ENCODE measurements at regions not wholly inside any gene's neighbourhood (a gene's known extent, or its start where the extent isn't known, plus 50 kb on each side); places are given as distances from the start of the nearest gene placed in this dataset.
"Not testable (repeated sequence)": the region's sequence is repeated elsewhere in the genome, so short reads cannot be mapped to it uniquely, and the experiment has no call there.

DNA sequence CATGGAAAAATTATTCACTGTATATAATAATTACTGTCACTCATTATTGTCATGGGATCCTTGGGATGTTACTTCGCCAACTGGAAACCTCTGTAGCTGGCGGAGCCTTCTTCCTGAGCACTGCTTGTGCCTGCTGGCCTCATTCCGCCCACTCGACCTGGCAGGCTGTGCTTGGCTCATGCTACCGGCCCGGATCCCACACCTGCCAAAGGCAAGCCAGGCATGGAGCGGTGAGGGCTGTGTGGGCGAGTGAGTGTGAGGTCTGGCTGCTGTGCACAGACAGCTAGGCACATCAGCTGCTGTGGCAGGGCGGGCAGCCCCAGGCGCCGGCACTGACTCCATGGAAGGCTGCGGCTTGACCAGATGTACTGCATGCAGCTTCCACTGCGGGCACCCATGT lies 78.4 kb downstream of the DISP1 start:
- DNase-seq = no peak
- H3K9me3 ChIP-seq (ENCODE audit: control insufficient read depth, low read depth, low read length) = peaks cover 10% of the 10 kb centered on the region
- no peaks in the 10 kb centered on the region for H3K36me3 ChIP-seq (ENCODE audit: control insufficient read depth, insufficient read depth, low read length)
- H3K27me3 ChIP-seq (ENCODE audit: control insufficient read depth, insufficient read depth, low read length) = no peaks in the 10 kb centered on the region
- WGBS (ENCODE audit: insufficient coverage, low lambda C conversion rate) = no CpG with 5 or more reads among the region's 13 CpGs
- H3K27ac ChIP-seq (ENCODE audit: low read length) = no peak overlapping the region
- no peaks in the 10 kb centered on the region for H3K4me1 ChIP-seq (ENCODE audit: control insufficient read depth, insufficient read depth, low read length)
- H3K4me3 ChIP-seq (ENCODE audit: low read length) = no peak overlapping the region

DNA sequence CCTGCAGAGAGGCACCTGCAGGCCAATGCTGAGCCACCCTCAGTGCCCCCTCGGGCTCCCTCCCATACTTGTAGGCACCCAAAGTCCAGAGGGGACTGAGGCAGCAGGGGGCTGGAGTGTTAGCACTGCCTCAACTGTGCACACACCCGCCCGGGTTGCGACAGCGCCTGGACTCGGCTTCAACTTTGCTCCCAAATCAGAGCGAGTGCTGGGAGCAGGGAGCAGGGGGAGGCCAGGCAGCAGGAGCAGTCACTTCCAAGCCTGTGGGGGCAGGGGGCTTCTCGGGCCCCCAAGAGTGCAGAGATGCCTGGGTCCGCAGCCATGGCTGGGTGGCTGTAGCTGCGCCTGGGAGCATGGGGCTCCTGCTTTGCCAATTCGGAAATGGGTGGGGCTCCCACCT lies 79.5 kb downstream of the DISP1 start:
- H3K27ac ChIP-seq (ENCODE audit: low read length) = no peak overlapping the region
- H3K4me1 ChIP-seq (ENCODE audit: control insufficient read depth, insufficient read depth, low read length) = no peaks in the 10 kb centered on the region
- H3K36me3 ChIP-seq (ENCODE audit: control insufficient read depth, insufficient read depth, low read length) = no peaks in the 10 kb centered on the region
- no peak overlapping the region for H3K4me3 ChIP-seq (ENCODE audit: low read length)
- WGBS (ENCODE audit: insufficient coverage, low lambda C conversion rate) = no CpG with 5 or more reads among the region's 11 CpGs
- H3K9me3 ChIP-seq (ENCODE audit: control insufficient read depth, low read depth, low read length) = peaks cover 10% of the 10 kb centered on the region
- no peak for DNase-seq
- no peaks in the 10 kb centered on the region for H3K27me3 ChIP-seq (ENCODE audit: control insufficient read depth, insufficient read depth, low read length)

DNA sequence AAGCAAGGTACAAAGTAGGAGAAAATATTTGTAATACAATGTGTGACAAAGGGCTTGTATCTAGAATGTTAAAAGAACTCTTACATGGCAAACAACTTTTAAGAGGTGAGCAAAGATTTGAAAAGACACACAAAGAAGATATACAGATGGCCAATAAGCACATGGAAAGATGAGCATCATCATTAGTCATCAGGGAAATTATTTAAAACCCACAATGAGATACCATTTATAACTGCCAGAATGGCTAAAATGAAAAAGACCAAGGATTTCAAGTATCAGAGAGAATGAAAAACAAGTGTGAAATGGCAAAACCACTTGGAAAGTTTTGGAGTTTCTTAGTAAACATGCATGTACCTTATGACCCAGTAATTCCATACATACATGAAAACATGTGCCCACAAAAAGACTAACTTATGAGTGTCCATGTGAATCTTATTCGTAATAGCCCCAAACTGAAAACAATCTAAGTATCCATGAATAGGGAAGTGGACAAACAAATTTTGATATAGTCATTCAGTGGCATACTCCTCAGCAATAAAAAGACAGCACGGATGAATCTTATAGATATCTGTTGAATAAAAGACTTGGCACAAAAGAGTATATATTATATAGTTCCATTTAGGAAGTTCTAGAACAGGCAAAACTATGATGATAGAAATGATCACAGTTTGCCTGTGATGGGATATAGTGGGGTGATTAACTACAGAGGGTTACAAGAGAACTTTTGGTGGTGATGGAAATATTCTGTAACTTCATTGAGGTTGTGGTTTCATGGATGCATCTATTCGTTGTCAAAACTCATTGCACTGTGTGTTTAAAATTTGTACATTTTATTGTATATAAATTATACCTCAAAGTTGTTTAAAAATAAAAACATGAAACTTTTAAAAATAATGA lies 82.0 kb downstream of the DISP1 start:
- DNase-seq = no peak
- H3K4me1 ChIP-seq (ENCODE audit: control insufficient read depth, insufficient read depth, low read length) = no peaks in the 10 kb centered on the region
- no peak overlapping the region for H3K27ac ChIP-seq (ENCODE audit: low read length)
- no peaks in the 10 kb centered on the region for H3K27me3 ChIP-seq (ENCODE audit: control insufficient read depth, insufficient read depth, low read length)
- peaks cover 10% of the 10 kb centered on the region for H3K9me3 ChIP-seq (ENCODE audit: control insufficient read depth, low read depth, low read length)
- no peaks in the 10 kb centered on the region for H3K36me3 ChIP-seq (ENCODE audit: control insufficient read depth, insufficient read depth, low read length)
- no peak overlapping the region for H3K4me3 ChIP-seq (ENCODE audit: low read length)
- 100% methylated on average over 1 of the region's 3 CpGs for WGBS (ENCODE audit: insufficient coverage, low lambda C conversion rate)

DNA sequence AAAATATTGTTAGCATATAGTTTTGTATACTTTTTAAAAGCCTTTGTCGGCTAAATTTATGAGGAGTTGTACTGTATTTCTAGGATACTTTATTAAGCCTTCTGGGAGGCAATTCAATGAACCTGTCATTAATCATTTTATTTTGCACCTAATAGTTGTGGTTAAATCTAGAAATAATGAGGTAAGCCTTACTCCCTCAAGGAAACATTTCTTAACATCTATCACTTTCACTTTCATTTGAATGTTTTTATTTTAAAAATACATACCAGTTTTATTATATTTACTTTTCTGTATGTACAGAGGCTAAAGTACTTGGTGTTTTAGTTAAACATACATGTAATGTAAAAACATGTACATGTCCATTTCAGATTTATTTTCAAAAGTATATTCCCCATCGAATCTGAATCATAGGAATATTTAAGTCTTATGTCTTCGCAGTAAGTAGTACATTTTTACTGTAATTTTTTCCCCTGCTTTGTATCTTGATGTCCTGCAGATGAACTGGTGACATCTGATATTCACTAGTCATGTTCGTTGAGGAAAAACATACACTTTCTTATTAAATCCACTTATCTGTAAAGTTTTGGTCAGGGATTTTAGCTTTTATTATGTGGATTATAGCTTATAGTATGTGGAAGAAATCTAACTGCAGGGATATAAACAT lies 82.8 kb downstream of the DISP1 start:
- WGBS (ENCODE audit: insufficient coverage, low lambda C conversion rate) = 13% methylated on average over 1 of the region's 4 CpGs
- no peaks in the 10 kb centered on the region for H3K27me3 ChIP-seq (ENCODE audit: control insufficient read depth, insufficient read depth, low read length)
- peak in 1 of 2 donors; percentile 24 for DNase-seq
- H3K27ac ChIP-seq (ENCODE audit: low read length) = no peak overlapping the region
- H3K9me3 ChIP-seq (ENCODE audit: control insufficient read depth, low read depth, low read length) = peaks cover 10% of the 10 kb centered on the region
- H3K36me3 ChIP-seq (ENCODE audit: control insufficient read depth, insufficient read depth, low read length) = no peaks in the 10 kb centered on the region
- H3K4me1 ChIP-seq (ENCODE audit: control insufficient read depth, insufficient read depth, low read length) = no peaks in the 10 kb centered on the region
- H3K4me3 ChIP-seq (ENCODE audit: low read length) = no peak overlapping the region

DNA sequence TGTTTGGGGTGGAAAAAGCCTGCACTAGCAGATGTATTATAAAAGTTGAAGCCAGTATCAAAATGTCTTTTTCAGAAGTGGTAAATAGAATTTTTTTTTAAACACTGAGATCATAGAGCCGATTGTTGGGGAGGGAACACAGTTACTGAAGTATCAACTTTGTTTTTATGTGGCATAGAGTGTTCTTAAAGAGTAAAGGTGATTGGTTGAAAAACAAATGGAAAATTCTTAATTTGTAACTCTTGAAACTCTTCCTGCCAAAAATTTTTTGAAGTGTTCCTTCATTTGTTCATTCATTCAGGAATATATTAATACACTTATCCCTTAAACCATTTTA lies 83.3 kb downstream of the DISP1 start:
- Histone ChIP-seq H3K36me3 (ENCODE audit: control insufficient read depth, insufficient read depth, low read length) (no peaks in the 10 kb centered on the region), H3K9me3 (ENCODE audit: control insufficient read depth, low read depth, low read length) (peaks cover 9% of the 10 kb centered on the region), H3K27ac (ENCODE audit: low read length) (no peak overlapping the region), H3K4me1 (ENCODE audit: control insufficient read depth, insufficient read depth, low read length) (no peaks in the 10 kb centered on the region), H3K27me3 (ENCODE audit: control insufficient read depth, insufficient read depth, low read length) (no peaks in the 10 kb centered on the region), H3K4me3 (ENCODE audit: low read length) (no peak overlapping the region)
- no peak for DNase-seq
- 80% methylated on average over 1 of the region's 1 CpG for WGBS (ENCODE audit: insufficient coverage, low lambda C conversion rate)

DNA sequence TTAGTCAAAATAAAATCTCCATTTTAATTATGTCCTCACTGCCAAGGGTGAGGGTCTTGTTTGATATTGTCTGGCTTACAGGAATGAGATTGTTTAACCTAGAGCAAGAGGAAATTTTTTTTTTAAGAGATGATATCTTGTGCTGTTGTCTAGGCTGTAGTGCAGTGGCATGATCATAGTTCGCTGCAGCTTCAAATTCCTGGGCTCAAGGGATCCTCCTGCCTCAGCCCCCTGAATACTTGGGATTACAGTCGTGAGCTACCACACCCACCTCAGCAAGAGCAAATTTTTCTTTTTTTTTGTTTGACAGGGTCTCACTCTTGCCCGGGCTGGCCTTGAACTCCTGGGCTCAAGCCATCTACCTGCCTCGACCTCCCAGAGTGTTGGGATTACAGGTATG lies 84.6 kb downstream of the DISP1 start:
- Histone ChIP-seq H3K27me3 (ENCODE audit: control insufficient read depth, insufficient read depth, low read length) (no peaks in the 10 kb centered on the region), H3K27ac (ENCODE audit: low read length) (no peak overlapping the region), H3K4me3 (ENCODE audit: low read length) (no peak overlapping the region), H3K4me1 (ENCODE audit: control insufficient read depth, insufficient read depth, low read length) (no peaks in the 10 kb centered on the region), H3K9me3 (ENCODE audit: control insufficient read depth, low read depth, low read length) (peaks cover 2% of the 10 kb centered on the region), H3K36me3 (ENCODE audit: control insufficient read depth, insufficient read depth, low read length) (no peaks in the 10 kb centered on the region)
- WGBS (ENCODE audit: insufficient coverage, low lambda C conversion rate) = 100% methylated on average over 1 of the region's 4 CpGs
- no peak for DNase-seq

DNA sequence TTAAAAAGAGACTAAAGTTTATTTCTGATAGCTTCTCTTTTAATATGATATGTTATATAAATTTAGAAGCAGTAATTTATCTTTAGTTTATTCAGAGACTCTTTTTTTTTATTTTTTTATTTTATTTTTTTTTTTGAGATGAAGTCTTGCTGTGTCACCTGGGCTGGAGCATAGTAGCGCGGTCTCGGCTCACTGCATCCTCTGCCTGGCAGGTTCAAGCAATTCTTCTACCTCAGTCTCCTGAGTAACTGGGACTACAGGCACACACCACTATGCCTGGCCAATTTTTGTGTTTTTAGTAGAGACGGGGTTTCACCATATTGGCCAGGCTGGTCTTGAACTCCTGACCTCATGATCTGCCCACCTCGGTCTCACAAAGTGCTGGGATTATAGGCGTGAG lies 89.6 kb downstream of the DISP1 start:
- Histone ChIP-seq H3K4me1 (ENCODE audit: control insufficient read depth, insufficient read depth, low read length) (no peaks in the 10 kb centered on the region), H3K27ac (ENCODE audit: low read length) (no peak overlapping the region), H3K36me3 (ENCODE audit: control insufficient read depth, insufficient read depth, low read length) (no peaks in the 10 kb centered on the region), H3K27me3 (ENCODE audit: control insufficient read depth, insufficient read depth, low read length) (no peaks in the 10 kb centered on the region), H3K9me3 (ENCODE audit: control insufficient read depth, low read depth, low read length) (no peaks in the 10 kb centered on the region), H3K4me3 (ENCODE audit: low read length) (no peak overlapping the region)
- no CpG with 5 or more reads among the region's 6 CpGs for WGBS (ENCODE audit: insufficient coverage, low lambda C conversion rate)
- DNase-seq = no peak

DNA sequence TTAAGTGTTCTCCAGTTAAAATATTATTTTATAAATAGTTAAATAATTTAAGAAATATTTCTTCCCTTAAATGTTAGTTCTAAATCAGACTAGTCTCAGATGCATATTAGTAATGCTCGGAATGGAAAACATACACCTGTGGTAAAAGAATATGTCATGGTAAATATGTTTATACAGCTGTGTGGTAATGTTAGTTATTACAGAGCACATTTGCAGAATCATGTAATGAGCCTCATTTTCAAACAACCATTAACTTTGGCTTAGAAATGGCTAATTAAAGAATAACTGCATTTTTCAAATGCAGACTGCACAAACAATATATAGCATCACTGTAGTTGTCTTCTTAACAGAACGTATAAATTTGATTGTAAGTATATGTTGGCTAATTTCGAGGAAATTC lies 90.3 kb downstream of the DISP1 start:
- no CpG with 5 or more reads among the region's 3 CpGs for WGBS (ENCODE audit: insufficient coverage, low lambda C conversion rate)

DNA sequence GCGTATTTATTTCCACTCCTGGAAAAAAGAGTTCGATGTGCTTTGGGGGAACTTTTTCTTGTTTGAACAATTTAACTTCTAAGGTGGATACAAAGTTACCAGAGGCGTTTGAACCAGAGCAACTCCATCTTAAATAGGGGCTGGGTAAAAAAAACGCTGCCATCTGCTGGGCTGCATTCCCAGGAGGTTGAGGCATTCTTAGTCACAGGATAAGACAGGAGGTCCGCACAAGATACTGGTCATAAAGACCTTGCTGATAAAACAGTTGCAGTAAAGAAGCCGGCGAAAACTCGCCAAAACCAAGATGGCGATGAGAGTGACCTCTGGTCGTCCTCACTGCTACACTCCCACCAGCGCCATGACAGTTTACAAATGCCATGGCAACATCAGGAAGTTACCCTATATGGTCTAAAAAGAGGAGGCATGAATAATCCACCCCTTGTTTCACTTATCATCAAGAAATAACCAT lies 91.5 kb downstream of the DISP1 start:
- H3K36me3 ChIP-seq (ENCODE audit: control insufficient read depth, insufficient read depth, low read length); DNase-seq; H3K4me1 ChIP-seq (ENCODE audit: control insufficient read depth, insufficient read depth, low read length); H3K27me3 ChIP-seq (ENCODE audit: control insufficient read depth, insufficient read depth, low read length); H3K9me3 ChIP-seq (ENCODE audit: control insufficient read depth, low read depth, low read length); H3K4me3 ChIP-seq (ENCODE audit: low read length); H3K27ac ChIP-seq (ENCODE audit: low read length): not testable (repeated sequence)
- 93% methylated on average over 2 of the region's 11 CpGs for WGBS (ENCODE audit: insufficient coverage, low lambda C conversion rate)

More for the DNA sequence above, 90.3 kb downstream of the DISP1 start:
- no peaks in the 10 kb centered on the region for H3K9me3 ChIP-seq (ENCODE audit: control insufficient read depth, low read depth, low read length)
- DNase-seq = no peak
- no peaks in the 10 kb centered on the region for H3K36me3 ChIP-seq (ENCODE audit: control insufficient read depth, insufficient read depth, low read length)
- H3K27me3 ChIP-seq (ENCODE audit: control insufficient read depth, insufficient read depth, low read length) = no peaks in the 10 kb centered on the region
- no peaks in the 10 kb centered on the region for H3K4me1 ChIP-seq (ENCODE audit: control insufficient read depth, insufficient read depth, low read length)
- H3K27ac ChIP-seq (ENCODE audit: low read length) = no peak overlapping the region
- no peak overlapping the region for H3K4me3 ChIP-seq (ENCODE audit: low read length)

DNA sequence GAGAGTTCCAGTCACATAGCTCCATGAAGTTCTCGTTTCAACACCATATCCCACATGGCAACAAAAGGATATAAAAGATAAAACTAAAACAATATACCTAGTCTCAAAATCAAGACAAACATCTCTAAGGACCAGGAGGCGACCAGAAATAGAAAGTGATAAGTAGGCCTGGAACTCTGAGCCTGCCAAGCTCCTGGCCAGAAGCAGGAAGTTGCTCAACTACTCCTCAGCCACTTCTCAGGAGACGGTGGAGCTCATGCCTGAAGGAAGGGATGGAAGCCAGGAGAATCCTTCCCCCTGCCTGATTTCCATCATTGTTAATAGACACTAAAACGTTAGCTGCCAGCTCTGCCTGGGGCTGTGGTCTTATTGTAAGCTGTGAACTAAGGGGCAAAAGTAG lies 94.7 kb downstream of the DISP1 start:
- no peaks in the 10 kb centered on the region for H3K27me3 ChIP-seq (ENCODE audit: control insufficient read depth, insufficient read depth, low read length)
- whole genome bisulfite sequencing (ENCODE audit: insufficient coverage, low lambda C conversion rate) = no CpG with 5 or more reads among the region's 4 CpGs
- H3K36me3 ChIP-seq (ENCODE audit: control insufficient read depth, insufficient read depth, low read length) = no peaks in the 10 kb centered on the region
- no peak overlapping the region for H3K4me3 ChIP-seq (ENCODE audit: low read length)
- no peaks in the 10 kb centered on the region for H3K9me3 ChIP-seq (ENCODE audit: control insufficient read depth, low read depth, low read length)
- H3K27ac ChIP-seq (ENCODE audit: low read length) = no peak overlapping the region
- DNase-seq = no peak
- H3K4me1 ChIP-seq (ENCODE audit: control insufficient read depth, insufficient read depth, low read length) = no peaks in the 10 kb centered on the region

DNA sequence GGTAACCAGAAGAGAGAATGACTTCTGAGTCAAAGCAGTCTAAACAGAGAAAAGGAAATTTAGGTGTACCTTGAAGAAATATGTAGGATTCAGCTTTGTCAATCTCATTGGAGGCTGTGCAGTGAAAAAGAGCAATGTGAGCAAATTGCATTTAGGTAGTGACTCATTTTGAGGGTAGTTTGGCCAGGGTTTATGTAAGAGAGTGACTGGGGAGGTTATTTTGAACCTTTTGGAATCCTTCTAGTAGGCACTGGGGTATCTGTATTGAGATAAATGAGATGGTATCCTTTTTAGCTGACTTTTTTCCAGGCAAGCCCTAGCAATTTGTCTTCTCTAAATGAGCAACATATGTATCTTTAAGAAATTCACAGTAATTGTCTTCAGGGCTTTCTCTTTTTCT lies 95.9 kb downstream of the DISP1 start:
- Histone ChIP-seq H3K4me1 (ENCODE audit: control insufficient read depth, insufficient read depth, low read length) (no peaks in the 10 kb centered on the region), H3K36me3 (ENCODE audit: control insufficient read depth, insufficient read depth, low read length) (no peaks in the 10 kb centered on the region)
- DNase-seq = no peak

More for the DNA sequence above, 95.9 kb downstream of the DISP1 start:
- no peaks in the 10 kb centered on the region for H3K9me3 ChIP-seq (ENCODE audit: control insufficient read depth, low read depth, low read length)
- H3K4me3 ChIP-seq (ENCODE audit: low read length) = no peak overlapping the region
- H3K27me3 ChIP-seq (ENCODE audit: control insufficient read depth, insufficient read depth, low read length) = no peaks in the 10 kb centered on the region
- no peak overlapping the region for H3K27ac ChIP-seq (ENCODE audit: low read length)
